ENCODE measurements at regions not wholly inside any gene's neighbourhood (a gene's known extent, or its start where the extent isn't known, plus 50 kb on each side); places are given as distances from the start of the nearest gene placed in this dataset.
A peak's percentile ranks its signal among the peaks of the same experiment; 100 is the strongest.
"Not testable (repeated sequence)": the region's sequence is repeated elsewhere in the genome, so short reads cannot be mapped to it uniquely, and the experiment has no call there.

- no peaks in the 10 kb centered on the region for H3K27me3 Mint-ChIP-seq
- H3K27ac Mint-ChIP-seq, result no peak overlapping the region
- peaks cover 0 to 12% (median 4%) of the 10 kb centered on the region in 9 donors for H3K9me3 Mint-ChIP-seq
- ATAC-seq, result no peak
- H3K4me3 Mint-ChIP-seq, result no peak overlapping the region
- no peaks in the 10 kb centered on the region for H3K4me1 Mint-ChIP-seq
- POLR2A ChIA-PET, result no interaction called here
- H3K36me3 Mint-ChIP-seq, result peaks cover 0 to 10% (median 0%) of the 10 kb centered on the region in 3 donors
- DNase-seq, result no peak
These were observed 601.4 kb upstream of the ACTRT1 start for GRCh38 chrX:128653524-128654060.

GRCh38 chrX:128650326-128650725 lies 598.1 kb upstream of the ACTRT1 start:
- POLR2A ChIA-PET, result no interaction called here
- H3K27me3 Mint-ChIP-seq, result peaks cover 0 to 4% (median 0%) of the 10 kb centered on the region in 5 donors
- no peaks in the 10 kb centered on the region for H3K36me3 Mint-ChIP-seq
- DNase-seq, result no peak
- H3K27ac Mint-ChIP-seq, result no peak overlapping the region
- no peaks in the 10 kb centered on the region for H3K4me1 Mint-ChIP-seq
- peaks cover 0 to 4% (median 0%) of the 10 kb centered on the region in 9 donors for H3K9me3 Mint-ChIP-seq
- H3K4me3 Mint-ChIP-seq, result no peak overlapping the region
- no peak for ATAC-seq

- Mint-ChIP-seq H3K27me3 (peaks cover 0 to 12% (median 0%) of the 10 kb centered on the region in 5 donors), H3K9me3 (no peaks in the 10 kb centered on the region), H3K36me3 (peaks cover 0 to 2% (median 0%) of the 10 kb centered on the region in 3 donors), H3K27ac (no peak overlapping the region), H3K4me3 (no peak overlapping the region), H3K4me1 (no peaks in the 10 kb centered on the region)
- POLR2A ChIA-PET, result no interaction called here
- no peak for ATAC-seq
- DNase-seq, result no peak
These were observed 582.6 kb upstream of the ACTRT1 start for GRCh38 chrX:128634754-128635153.

- Mint-ChIP-seq H3K4me1 (no peaks in the 10 kb centered on the region), H3K27me3 (peaks cover 0 to 5% (median 0%) of the 10 kb centered on the region in 5 donors), H3K9me3 (peaks cover 0 to 2% (median 0%) of the 10 kb centered on the region in 9 donors), H3K27ac (no peak overlapping the region), H3K36me3 (no peaks in the 10 kb centered on the region), H3K4me3 (no peak overlapping the region)
- ATAC-seq, result no peak
- no peak for DNase-seq
- POLR2A ChIA-PET, result no interaction called here
These were observed 571.2 kb upstream of the ACTRT1 start for GRCh38 chrX:128623361-128623760.

- no peaks in the 10 kb centered on the region for H3K36me3 Mint-ChIP-seq
- H3K4me1 Mint-ChIP-seq, result no peaks in the 10 kb centered on the region
- H3K4me3 Mint-ChIP-seq, result no peak overlapping the region
- H3K9me3 Mint-ChIP-seq, result peaks cover 0 to 2% (median 0%) of the 10 kb centered on the region in 9 donors
- ATAC-seq, result no peak
- peaks cover 0 to 5% (median 0%) of the 10 kb centered on the region in 5 donors for H3K27me3 Mint-ChIP-seq
- DNase-seq, result no peak
- POLR2A ChIA-PET, result no interaction called here
- H3K27ac Mint-ChIP-seq, result no peak overlapping the region
These were observed 570.1 kb upstream of the ACTRT1 start for GRCh38 chrX:128622296-128622695.

GRCh38 chrX:128619490-128619889 lies 567.3 kb upstream of the ACTRT1 start:
- H3K4me3 Mint-ChIP-seq, result no peak overlapping the region
- no peaks in the 10 kb centered on the region for H3K27me3 Mint-ChIP-seq
- no peaks in the 10 kb centered on the region for H3K4me1 Mint-ChIP-seq
- POLR2A ChIA-PET, result no interaction called here
- no peak for ATAC-seq
- DNase-seq, result no peak
- peaks cover 0 to 2% (median 0%) of the 10 kb centered on the region in 9 donors for H3K9me3 Mint-ChIP-seq
- H3K27ac Mint-ChIP-seq, result no peak overlapping the region
- H3K36me3 Mint-ChIP-seq, result no peaks in the 10 kb centered on the region

- Mint-ChIP-seq H3K36me3 (no peaks in the 10 kb centered on the region), H3K27ac (no peak overlapping the region), H3K27me3 (no peaks in the 10 kb centered on the region), H3K4me1 (no peaks in the 10 kb centered on the region), H3K4me3 (no peak overlapping the region), H3K9me3 (peaks cover 0 to 2% (median 0%) of the 10 kb centered on the region in 9 donors)
- POLR2A ChIA-PET, result no interaction called here
- DNase-seq (no peak), ATAC-seq (no peak)
These were observed 564.7 kb upstream of the ACTRT1 start for GRCh38 chrX:128616933-128617332.

- H3K4me3 Mint-ChIP-seq, H3K9me3 Mint-ChIP-seq, DNase-seq, H3K27me3 Mint-ChIP-seq, H3K36me3 Mint-ChIP-seq, ATAC-seq, H3K27ac Mint-ChIP-seq, POLR2A ChIA-PET, H3K4me1 Mint-ChIP-seq: not testable (repeated sequence)
These were observed 554.6 kb upstream of the ACTRT1 start for GRCh38 chrX:128606817-128607216.

GRCh38 chrX:128606357-128606756 lies 554.2 kb upstream of the ACTRT1 start:
- DNase-seq, H3K27ac Mint-ChIP-seq, H3K4me3 Mint-ChIP-seq, POLR2A ChIA-PET, H3K27me3 Mint-ChIP-seq, H3K9me3 Mint-ChIP-seq, ATAC-seq, H3K36me3 Mint-ChIP-seq, H3K4me1 Mint-ChIP-seq: not testable (repeated sequence)

GRCh38 chrX:128601706-128602105 lies 549.5 kb upstream of the ACTRT1 start:
- H3K4me3 Mint-ChIP-seq, result no peak overlapping the region
- ATAC-seq (no peak), DNase-seq (no peak)
- no peaks in the 10 kb centered on the region for H3K36me3 Mint-ChIP-seq
- no peaks in the 10 kb centered on the region for H3K9me3 Mint-ChIP-seq
- peaks cover 0 to 2% (median 0%) of the 10 kb centered on the region in 5 donors for H3K27me3 Mint-ChIP-seq
- POLR2A ChIA-PET, result no interaction called here
- no peak overlapping the region for H3K27ac Mint-ChIP-seq
- H3K4me1 Mint-ChIP-seq, result no peaks in the 10 kb centered on the region

GRCh38 chrX:128599632-128600031 lies 547.4 kb upstream of the ACTRT1 start:
- H3K27me3 Mint-ChIP-seq, result peaks cover 0 to 2% (median 0%) of the 10 kb centered on the region in 5 donors
- H3K27ac Mint-ChIP-seq, result peak overlapping the region in 1 of 10 donors; percentile 40
- ATAC-seq, result no peak
- no peaks in the 10 kb centered on the region for H3K36me3 Mint-ChIP-seq
- H3K4me3 Mint-ChIP-seq, result no peak overlapping the region
- no peaks in the 10 kb centered on the region for H3K4me1 Mint-ChIP-seq
- POLR2A ChIA-PET, result no interaction called here
- H3K9me3 Mint-ChIP-seq, result peaks cover 0 to 5% (median 0%) of the 10 kb centered on the region in 9 donors
- no peak for DNase-seq

- Mint-ChIP-seq H3K36me3 (no peaks in the 10 kb centered on the region), H3K27ac (no peak overlapping the region), H3K9me3 (no peaks in the 10 kb centered on the region), H3K4me1 (no peaks in the 10 kb centered on the region), H3K27me3 (no peaks in the 10 kb centered on the region), H3K4me3 (no peak overlapping the region)
- ATAC-seq (no peak), DNase-seq (no peak)
- POLR2A ChIA-PET, result no interaction called here
These were observed 529.8 kb upstream of the ACTRT1 start for GRCh38 chrX:128582036-128582435.

- POLR2A ChIA-PET, result no interaction called here
- H3K4me1 Mint-ChIP-seq, result no peaks in the 10 kb centered on the region
- no peaks in the 10 kb centered on the region for H3K27me3 Mint-ChIP-seq
These were observed 529.4 kb upstream of the ACTRT1 start for GRCh38 chrX:128581615-128582014.

GRCh38 chrX:128543114-128543513 lies 490.9 kb upstream of the ACTRT1 start:
- H3K27me3 Mint-ChIP-seq, result no peaks in the 10 kb centered on the region
- ATAC-seq (no peak), DNase-seq (no peak)
- no peaks in the 10 kb centered on the region for H3K36me3 Mint-ChIP-seq
- POLR2A ChIA-PET, result no interaction called here
- peaks cover 0 to 18% (median 0%) of the 10 kb centered on the region in 9 donors for H3K9me3 Mint-ChIP-seq
- H3K4me1 Mint-ChIP-seq, result no peaks in the 10 kb centered on the region
- H3K4me3 Mint-ChIP-seq, result no peak overlapping the region
- no peak overlapping the region for H3K27ac Mint-ChIP-seq

More at GRCh38 chrX:128581615-128582014, 529.4 kb upstream of the ACTRT1 start:
- Mint-ChIP-seq H3K9me3 (no peaks in the 10 kb centered on the region), H3K4me3 (no peak overlapping the region), H3K27ac (no peak overlapping the region), H3K36me3 (no peaks in the 10 kb centered on the region)
- DNase-seq (no peak), ATAC-seq (no peak)
